ENCODE measurements at regions not wholly inside any gene's neighbourhood (a gene's known extent, or its start where the extent isn't known, plus 50 kb on each side); places are given as distances from the start of the nearest gene placed in this dataset.

GRCh38 chr2:59021786-59022185 lies 780.7 kb upstream of the FANCL start:
- no peak for DNase-seq

- DNase-seq: no peak
These were observed 778.5 kb upstream of the FANCL start for GRCh38 chr2:59019566-59020159.

GRCh38 chr2:59018737-59019136 lies 777.6 kb upstream of the FANCL start:
- DNase-seq: no peak

- DNase-seq: no peak
These were observed 773.9 kb upstream of the FANCL start for GRCh38 chr2:59015027-59015426.

- DNase-seq: no peak
These were observed 771.8 kb upstream of the FANCL start for GRCh38 chr2:59012971-59013370.

- no peak for DNase-seq
These were observed 771.1 kb upstream of the FANCL start for GRCh38 chr2:59012234-59012633.

- DNase-seq: no peak
These were observed 767.8 kb upstream of the FANCL start for GRCh38 chr2:59008950-59009349.

- no peak for DNase-seq
These were observed 764.9 kb upstream of the FANCL start for GRCh38 chr2:59005836-59006615.

- no peak for DNase-seq
These were observed 763.5 kb upstream of the FANCL start for GRCh38 chr2:59004621-59005020.

- DNase-seq: no peak
These were observed 759.7 kb upstream of the FANCL start for GRCh38 chr2:59000796-59001195.

GRCh38 chr2:58992062-58992706 lies 751.1 kb upstream of the FANCL start:
- DNase-seq: no peak

- DNase-seq: no peak
These were observed 750.2 kb upstream of the FANCL start for GRCh38 chr2:58991357-58991756.

- DNase-seq: no peak
These were observed 744.4 kb upstream of the FANCL start for GRCh38 chr2:58985541-58985940.

- DNase-seq: no peak
These were observed 743.6 kb upstream of the FANCL start for GRCh38 chr2:58984731-58985130.

- DNase-seq: no peak
These were observed 742.0 kb upstream of the FANCL start for GRCh38 chr2:58983111-58983510.

- no peak for DNase-seq
These were observed 740.1 kb upstream of the FANCL start for GRCh38 chr2:58981237-58981636.

GRCh38 chr2:58976375-58977071 lies 735.4 kb upstream of the FANCL start:
- peak; percentile 63 for DNase-seq

- DNase-seq: no peak
These were observed 733.8 kb upstream of the FANCL start for GRCh38 chr2:58974881-58975280.

GRCh38 chr2:58974426-58974825 lies 733.3 kb upstream of the FANCL start:
- DNase-seq: no peak

GRCh38 chr2:58973811-58974281 lies 732.7 kb upstream of the FANCL start:
- peak; percentile 14 for DNase-seq

- no peak for DNase-seq
These were observed 731.6 kb upstream of the FANCL start for GRCh38 chr2:58972737-58973136.

GRCh38 chr2:58971511-58972360 lies 730.6 kb upstream of the FANCL start:
- no peak for DNase-seq

GRCh38 chr2:58970365-58970764 lies 729.2 kb upstream of the FANCL start:
- DNase-seq: no peak
